DMS153 (cell line): ENCODE measurements at regions not wholly inside any gene's neighbourhood (a gene's known extent, or its start where the extent isn't known, plus 50 kb on each side); places are given as distances from the start of the nearest gene placed in this dataset.

Source experiments
- DNase-seq: peaks from one replicate; lab custom pipeline; 2025; lab: John Stamatoyannopoulos, UW

- no peak for DNase-seq
Observed at GRCh38 chr2:150007815-150008430, 420.3 kb upstream of the MMADHC start.

GRCh38 chr2:150006591-150006990 lies 419.0 kb upstream of the MMADHC start:
- no peak for DNase-seq

GRCh38 chr2:150003544-150003943 lies 416.0 kb upstream of the MMADHC start:
- DNase-seq: no peak

GRCh38 chr2:150001788-150002187 lies 414.2 kb upstream of the MMADHC start:
- DNase-seq: no peak

- no peak for DNase-seq
Observed at GRCh38 chr2:149996901-149997300, 409.3 kb upstream of the MMADHC start.

- DNase-seq: peak; percentile 65
Observed at GRCh38 chr2:149994057-149994728, 406.6 kb upstream of the MMADHC start.

- DNase-seq: no peak
Observed at GRCh38 chr2:149993316-149993715, 405.7 kb upstream of the MMADHC start.

- no peak for DNase-seq
Observed at GRCh38 chr2:149991576-149991975, 404.0 kb upstream of the MMADHC start.

GRCh38 chr2:149990965-149991364 lies 403.4 kb upstream of the MMADHC start:
- DNase-seq: no peak

GRCh38 chr2:149989447-149990063 lies 402.0 kb upstream of the MMADHC start:
- no peak for DNase-seq

GRCh38 chr2:149988361-149988760 lies 400.8 kb upstream of the MMADHC start:
- no peak for DNase-seq

GRCh38 chr2:149986861-149987260 lies 399.3 kb upstream of the MMADHC start:
- DNase-seq: no peak

GRCh38 chr2:149984311-149984710 lies 396.7 kb upstream of the MMADHC start:
- no peak for DNase-seq

GRCh38 chr2:149972066-149972465 lies 384.5 kb upstream of the MMADHC start:
- no peak for DNase-seq

GRCh38 chr2:149954981-149955600 lies 367.5 kb upstream of the MMADHC start:
- no peak for DNase-seq

GRCh38 chr2:149953627-149954026 lies 366.1 kb upstream of the MMADHC start:
- DNase-seq: no peak

- DNase-seq: no peak
Observed at GRCh38 chr2:149931486-149931885, 343.9 kb upstream of the MMADHC start.

- no peak for DNase-seq
Observed at GRCh38 chr2:149928011-149928410, 340.4 kb upstream of the MMADHC start.

GRCh38 chr2:149926149-149926548 lies 338.6 kb upstream of the MMADHC start:
- DNase-seq: no peak

GRCh38 chr2:149924549-149925213 lies 337.1 kb upstream of the MMADHC start:
- no peak for DNase-seq

GRCh38 chr2:149924028-149924427 lies 336.5 kb upstream of the MMADHC start:
- no peak for DNase-seq

- DNase-seq: no peak
Observed at GRCh38 chr2:149921911-149922616, 334.5 kb upstream of the MMADHC start.
